ENCODE measurements at regions not wholly inside any gene's neighbourhood (a gene's known extent, or its start where the extent isn't known, plus 50 kb on each side); places are given as distances from the start of the nearest gene placed in this dataset.

GRCh38 chr7:53771701-53772100 is 736.3 kb downstream of the POM121L12 start:
- ChIA-PET POLR2A (ENCODE audit: low non-redundant PET) (no interaction called here), CTCF (no interaction called here)
- no peak overlapping the region for H3K27ac ChIP-seq
- no peak for DNase-seq (ENCODE audit: low spot score)
- TF ChIP-seq CTCF (conservative IDR thresholded peaks at IDR 0.05; ENCODE audit: low read depth): no peak

DNA sequence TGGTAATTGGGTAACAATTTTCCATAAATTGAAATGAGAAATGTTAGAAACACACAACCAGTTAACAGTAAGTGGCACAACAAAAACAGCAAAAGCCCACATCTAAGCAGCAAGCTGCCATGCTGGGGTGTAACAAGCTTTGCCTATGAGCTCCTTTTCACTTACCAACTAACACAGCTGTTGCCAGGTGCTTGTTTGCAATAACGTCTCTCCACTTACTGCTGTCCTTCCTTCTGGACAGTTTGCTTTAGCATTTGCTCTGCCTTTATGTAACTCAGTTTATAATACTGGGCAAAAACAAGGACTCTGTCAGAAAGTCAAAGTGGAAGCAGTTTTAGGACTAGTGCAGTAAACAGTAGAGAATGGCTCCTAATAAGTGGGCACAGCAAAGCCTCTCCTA is 740.9 kb downstream of the POM121L12 start:
- CTCF ChIA-PET: no interaction called here
- H3K27ac ChIP-seq: no peak overlapping the region
- DNase-seq (ENCODE audit: low spot score): no peak
- no peak for TF ChIP-seq CTCF (conservative IDR thresholded peaks at IDR 0.05; ENCODE audit: low read depth)
- POLR2A ChIA-PET (ENCODE audit: low non-redundant PET): no interaction called here

GRCh38 chr7:53789741-53790140 is 752.4 kb upstream of the VSTM2A start:
- no peak for DNase-seq (ENCODE audit: low spot score)
- TF ChIP-seq CTCF (conservative IDR thresholded peaks at IDR 0.05; ENCODE audit: low read depth): no peak
- CTCF ChIA-PET: no interaction called here
- no peak overlapping the region for H3K27ac ChIP-seq
- POLR2A ChIA-PET (ENCODE audit: low non-redundant PET): no interaction called here

GRCh38 chr7:53794816-53795215 is 747.4 kb upstream of the VSTM2A start:
- POLR2A ChIA-PET (ENCODE audit: low non-redundant PET): no interaction called here

GRCh38 chr7:53800746-53801145 is 741.4 kb upstream of the VSTM2A start:
- POLR2A ChIA-PET (ENCODE audit: low non-redundant PET): no interaction called here
- DNase-seq (ENCODE audit: low spot score): no peak
- no peak overlapping the region for H3K27ac ChIP-seq
- no peak for TF ChIP-seq CTCF (conservative IDR thresholded peaks at IDR 0.05; ENCODE audit: low read depth)
- CTCF ChIA-PET: no interaction called here

More at GRCh38 chr7:53794816-53795215, 747.4 kb upstream of the VSTM2A start:
- no peak for DNase-seq (ENCODE audit: low spot score)
- no peak for TF ChIP-seq CTCF (conservative IDR thresholded peaks at IDR 0.05; ENCODE audit: low read depth)
- no peak overlapping the region for H3K27ac ChIP-seq
- CTCF ChIA-PET: no interaction called here

GRCh38 chr7:53806119-53806518 is 736.1 kb upstream of the VSTM2A start:
- ChIA-PET CTCF (no interaction called here), POLR2A (ENCODE audit: low non-redundant PET) (no interaction called here)
- no peak overlapping the region for H3K27ac ChIP-seq
- no peak for TF ChIP-seq CTCF (conservative IDR thresholded peaks at IDR 0.05; ENCODE audit: low read depth)
- DNase-seq (ENCODE audit: low spot score): no peak

GRCh38 chr7:53811555-53812079 is 730.6 kb upstream of the VSTM2A start:
- TF ChIP-seq CTCF (conservative IDR thresholded peaks at IDR 0.05; ENCODE audit: low read depth): no peak
- no peak for DNase-seq (ENCODE audit: low spot score)
- H3K27ac ChIP-seq: no peak overlapping the region
- CTCF ChIA-PET: no interaction called here
- POLR2A ChIA-PET (ENCODE audit: low non-redundant PET): no interaction called here

Data from RWPE1 (cell line).